ENCODE measurements at regions not wholly inside any gene's neighbourhood (a gene's known extent, or its start where the extent isn't known, plus 50 kb on each side); places are given as distances from the start of the nearest gene placed in this dataset.

DNA sequence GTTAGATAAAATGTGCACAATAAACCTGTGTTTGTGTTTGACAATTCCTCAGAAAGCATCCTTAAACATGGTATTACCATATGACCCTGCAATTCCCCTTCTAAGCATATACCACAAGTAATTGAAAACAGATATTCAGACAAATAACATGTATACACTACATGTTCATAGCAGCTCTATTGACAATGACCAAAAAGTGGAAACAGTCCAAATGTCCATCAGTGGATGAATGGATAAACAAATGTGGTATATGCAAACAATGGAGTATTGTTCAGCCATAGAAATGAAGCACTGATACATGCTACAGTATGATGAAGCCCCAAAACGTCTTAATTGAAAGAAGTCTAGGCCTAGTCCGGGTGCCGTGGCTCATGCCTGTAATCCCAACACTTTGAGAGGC, 280.1 kb downstream of the OTUD1 start:
- no peaks in the 10 kb centered on the region for H3K36me3 ChIP-seq (ENCODE audit: control insufficient read depth in 1 of 2, insufficient read depth in 2 of 2, low read length in 2 of 2)

DNA sequence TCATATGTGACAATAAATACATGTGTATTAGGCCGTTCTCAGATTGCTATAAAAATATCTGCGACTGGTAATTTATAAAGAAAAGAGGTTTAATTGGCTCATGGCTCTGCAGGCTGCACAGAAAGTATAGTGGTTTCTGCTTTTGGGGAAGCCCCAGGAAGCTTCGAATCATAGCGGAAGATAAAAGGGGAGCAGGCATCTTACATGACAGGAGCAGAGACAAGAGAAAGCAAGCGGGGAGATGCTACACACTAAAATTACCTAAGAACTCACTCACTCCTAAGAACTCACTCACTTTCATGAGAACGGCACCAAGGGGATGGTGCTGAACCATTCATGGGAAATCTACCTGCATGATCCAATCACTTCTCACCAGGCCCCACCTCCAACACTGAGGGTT, 284.9 kb downstream of the OTUD1 start:
- Histone ChIP-seq H2BK12ac (ENCODE audit: low read length) (no peak overlapping the region), H3K79me1 (ENCODE audit: low read length) (no peaks in the 10 kb centered on the region), H3K79me2 (ENCODE audit: control insufficient read depth, insufficient read depth, low read length, poor library complexity) (no peaks in the 10 kb centered on the region), H2AK5ac (ENCODE audit: low read length) (no peak overlapping the region), H3K4me1 (ENCODE audit: control insufficient read depth in 1 of 2, insufficient read depth in 2 of 2, low read length in 2 of 2) (no peaks in the 10 kb centered on the region), H3K14ac (ENCODE audit: low read length) (no peak overlapping the region), H3K18ac (ENCODE audit: low read length) (no peak overlapping the region), H4K8ac (ENCODE audit: low read depth, low read length) (no peak overlapping the region), H4K12ac (ENCODE audit: low read depth, low read length) (no peak overlapping the region), H3K27ac (ENCODE audit: low read depth, low read length) (no peak overlapping the region), H2BK5ac (ENCODE audit: low read depth, low read length, poor library complexity) (no peak overlapping the region), H3K27me3 (ENCODE audit: insufficient read depth, low read length) (no peaks in the 10 kb centered on the region), H3K36me3 (ENCODE audit: control insufficient read depth in 1 of 2, insufficient read depth in 2 of 2, low read length in 2 of 2) (no peaks in the 10 kb centered on the region), H2BK120ac (ENCODE audit: insufficient read depth, low read length, poor library complexity) (no peak overlapping the region), H3K9ac (ENCODE audit: low read length) (no peak overlapping the region), H3K4me2 (ENCODE audit: low read length) (no peak overlapping the region), H3K23ac (ENCODE audit: low read length) (no peak overlapping the region), H3K4ac (ENCODE audit: low read depth, low read length) (no peak overlapping the region), H3K4me3 (ENCODE audit: low read depth, low read length) (no peak overlapping the region), H4K91ac (ENCODE audit: low read depth, low read length) (no peak overlapping the region), H2AFZ (ENCODE audit: insufficient read depth, low read length, poor library complexity) (no peak overlapping the region), H3K9me3 (ENCODE audit: insufficient read depth, low read depth, low read length) (no peaks in the 10 kb centered on the region)
- DNase-seq = no peak
- no CpG with 5 or more reads among the region's 6 CpGs for WGBS (ENCODE audit: extremely low coverage, insufficient coverage, insufficient read length)

More for the DNA sequence above, 280.1 kb downstream of the OTUD1 start:
- Histone ChIP-seq H2AK5ac (ENCODE audit: low read length) (no peak overlapping the region), H2BK12ac (ENCODE audit: low read length) (no peak overlapping the region), H3K18ac (ENCODE audit: low read length) (no peak overlapping the region), H2AFZ (ENCODE audit: insufficient read depth, low read length, poor library complexity) (no peak overlapping the region), H3K23ac (ENCODE audit: low read length) (no peak overlapping the region), H4K8ac (ENCODE audit: low read depth, low read length) (no peak overlapping the region), H3K9ac (ENCODE audit: low read length) (no peak overlapping the region), H3K27ac (ENCODE audit: low read depth, low read length) (no peak overlapping the region), H4K12ac (ENCODE audit: low read depth, low read length) (no peak overlapping the region), H2BK120ac (ENCODE audit: insufficient read depth, low read length, poor library complexity) (no peak overlapping the region), H4K91ac (ENCODE audit: low read depth, low read length) (no peak overlapping the region), H3K27me3 (ENCODE audit: insufficient read depth, low read length) (no peaks in the 10 kb centered on the region), H3K4me1 (ENCODE audit: control insufficient read depth in 1 of 2, insufficient read depth in 2 of 2, low read length in 2 of 2) (no peaks in the 10 kb centered on the region), H3K4me2 (ENCODE audit: low read length) (no peak overlapping the region), H3K79me1 (ENCODE audit: low read length) (no peaks in the 10 kb centered on the region), H3K4me3 (ENCODE audit: low read depth, low read length) (no peak overlapping the region), H3K9me3 (ENCODE audit: insufficient read depth, low read depth, low read length) (no peaks in the 10 kb centered on the region), H3K14ac (ENCODE audit: low read length) (no peak overlapping the region), H3K4ac (ENCODE audit: low read depth, low read length) (no peak overlapping the region), H3K79me2 (ENCODE audit: control insufficient read depth, insufficient read depth, low read length, poor library complexity) (no peaks in the 10 kb centered on the region), H2BK5ac (ENCODE audit: low read depth, low read length, poor library complexity) (no peak overlapping the region)
- WGBS (ENCODE audit: extremely low coverage, insufficient coverage, insufficient read length) = no CpG with 5 or more reads among the region's 3 CpGs
- no peak for DNase-seq

DNA sequence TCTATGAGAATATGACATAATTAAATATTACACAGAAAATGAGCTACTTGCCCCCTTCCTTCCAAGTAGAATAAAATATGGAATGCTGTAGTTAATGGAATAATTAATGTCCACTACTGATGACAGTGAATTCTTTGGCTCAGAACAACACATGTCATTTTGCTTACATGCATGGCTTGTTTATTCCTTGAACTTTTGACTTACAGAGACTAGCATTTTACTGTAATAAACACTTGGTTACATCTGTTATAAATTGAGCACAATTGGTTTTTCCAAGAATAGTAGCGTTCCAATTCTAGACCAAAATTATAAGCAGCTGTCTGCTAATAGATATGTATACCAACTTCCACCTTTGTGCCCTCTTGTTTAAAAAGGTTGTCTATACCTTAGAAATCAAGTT, 286.7 kb downstream of the OTUD1 start:
- Histone ChIP-seq H3K27ac (ENCODE audit: low read depth, low read length) (no peak overlapping the region), H3K14ac (ENCODE audit: low read length) (no peak overlapping the region), H2BK5ac (ENCODE audit: low read depth, low read length, poor library complexity) (no peak overlapping the region), H3K9ac (ENCODE audit: low read length) (no peak overlapping the region), H3K23ac (ENCODE audit: low read length) (no peak overlapping the region), H4K8ac (ENCODE audit: low read depth, low read length) (no peak overlapping the region), H3K79me1 (ENCODE audit: low read length) (no peaks in the 10 kb centered on the region), H3K79me2 (ENCODE audit: control insufficient read depth, insufficient read depth, low read length, poor library complexity) (no peaks in the 10 kb centered on the region), H2BK120ac (ENCODE audit: insufficient read depth, low read length, poor library complexity) (no peak overlapping the region), H4K12ac (ENCODE audit: low read depth, low read length) (no peak overlapping the region), H3K4ac (ENCODE audit: low read depth, low read length) (no peak overlapping the region), H4K91ac (ENCODE audit: low read depth, low read length) (no peak overlapping the region), H2BK12ac (ENCODE audit: low read length) (no peak overlapping the region), H2AK5ac (ENCODE audit: low read length) (no peak overlapping the region), H2AFZ (ENCODE audit: insufficient read depth, low read length, poor library complexity) (no peak overlapping the region), H3K36me3 (ENCODE audit: control insufficient read depth in 1 of 2, insufficient read depth in 2 of 2, low read length in 2 of 2) (no peaks in the 10 kb centered on the region), H3K4me2 (ENCODE audit: low read length) (no peak overlapping the region), H3K4me1 (ENCODE audit: control insufficient read depth in 1 of 2, insufficient read depth in 2 of 2, low read length in 2 of 2) (no peaks in the 10 kb centered on the region), H3K27me3 (ENCODE audit: insufficient read depth, low read length) (no peaks in the 10 kb centered on the region), H3K18ac (ENCODE audit: low read length) (no peak overlapping the region), H3K9me3 (ENCODE audit: insufficient read depth, low read depth, low read length) (no peaks in the 10 kb centered on the region), H3K4me3 (ENCODE audit: low read depth, low read length) (no peak overlapping the region)
- no peak for DNase-seq
- WGBS (ENCODE audit: extremely low coverage, insufficient coverage, insufficient read length) = no CpG with 5 or more reads among the region's 1 CpG

DNA sequence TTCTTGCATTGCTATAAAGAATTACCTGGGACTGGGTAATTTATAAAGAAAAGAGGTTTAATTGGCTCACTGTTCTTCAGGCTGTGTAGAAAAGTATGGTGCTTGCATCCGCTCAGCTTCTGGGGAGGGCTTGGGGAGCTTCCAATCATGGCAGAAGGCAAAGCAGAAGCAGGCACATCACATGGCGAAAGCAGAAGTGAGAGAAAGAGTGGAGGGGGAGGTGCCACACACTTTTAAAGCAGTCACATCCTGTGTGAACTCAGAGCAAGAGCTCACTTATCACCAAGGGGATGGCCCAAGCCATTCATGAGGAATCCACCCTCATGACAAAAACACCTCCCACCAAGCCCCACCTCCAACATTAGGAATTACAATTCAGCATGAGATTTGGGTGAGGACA, 303.5 kb downstream of the OTUD1 start:
- Histone ChIP-seq H3K4me3 (ENCODE audit: low read depth, low read length) (no peak overlapping the region), H2AK5ac (ENCODE audit: low read length) (no peak overlapping the region), H3K27ac (ENCODE audit: low read depth, low read length) (no peak overlapping the region), H2AFZ (ENCODE audit: insufficient read depth, low read length, poor library complexity) (no peak overlapping the region), H4K12ac (ENCODE audit: low read depth, low read length) (no peak overlapping the region), H3K4me2 (ENCODE audit: low read length) (no peak overlapping the region), H3K23ac (ENCODE audit: low read length) (no peak overlapping the region), H2BK12ac (ENCODE audit: low read length) (no peak overlapping the region), H3K4me1 (ENCODE audit: control insufficient read depth in 1 of 2, insufficient read depth in 2 of 2, low read length in 2 of 2) (no peaks in the 10 kb centered on the region), H3K36me3 (ENCODE audit: control insufficient read depth in 1 of 2, insufficient read depth in 2 of 2, low read length in 2 of 2) (no peaks in the 10 kb centered on the region), H3K79me2 (ENCODE audit: control insufficient read depth, insufficient read depth, low read length, poor library complexity) (no peaks in the 10 kb centered on the region), H3K9me3 (ENCODE audit: insufficient read depth, low read depth, low read length) (no peaks in the 10 kb centered on the region), H3K14ac (ENCODE audit: low read length) (no peak overlapping the region), H2BK120ac (ENCODE audit: insufficient read depth, low read length, poor library complexity) (no peak overlapping the region), H3K4ac (ENCODE audit: low read depth, low read length) (no peak overlapping the region), H4K91ac (ENCODE audit: low read depth, low read length) (no peak overlapping the region), H3K18ac (ENCODE audit: low read length) (no peak overlapping the region), H3K9ac (ENCODE audit: low read length) (no peak overlapping the region), H4K8ac (ENCODE audit: low read depth, low read length) (no peak overlapping the region), H3K79me1 (ENCODE audit: low read length) (no peaks in the 10 kb centered on the region), H3K27me3 (ENCODE audit: insufficient read depth, low read length) (no peaks in the 10 kb centered on the region), H2BK5ac (ENCODE audit: low read depth, low read length, poor library complexity) (no peak overlapping the region)
- DNase-seq = no peak
- WGBS (ENCODE audit: extremely low coverage, insufficient coverage, insufficient read length) = no CpG with 5 or more reads among the region's 2 CpGs

Data from trophoblast cell (in vitro differentiated cells and primary cell).